K562 (cell line): ENCODE measurements at regions not wholly inside any gene's neighbourhood (a gene's known extent, or its start where the extent isn't known, plus 50 kb on each side); places are given as distances from the start of the nearest gene placed in this dataset.

Source experiments
- ATAC-seq: fragments of 200-7000 bp; cut with Tn5 transposase; 3 replicates; pipeline ENCODE4 v1.9.1; 2020; ENCODE audit warnings: moderate library complexity
- BruUV-seq: library from RNA; stranded (reverse); fragments of 400-500 nt; replicated peaks from 2 replicates; lab custom pipeline; 2021; lab: Mats Ljungman, UMichigan
- CTCF ChIA-PET: fragments of 300-600 bp; formaldehyde crosslinking; extraction: SDS; loops from one replicate; lab custom pipeline; 2021; ENCODE audit warnings: low intra/inter-chr PET ratio; lab: Yijun Ruan, JAX
- POLR2A ChIA-PET: fragments of 300-600, 350-650 bp; sonication (Branson Sonifier 250); formaldehyde crosslinking; extraction: SDS; loops from one replicate; lab custom pipeline; 2021; ENCODE audit warnings: antibody characterized with exemption, inconsistent platforms; lab: Yijun Ruan, JAX
- DNase-seq, 4 experiments: peaks; one replicate each; pipeline versions ENCODE4 v3.0.0 to v3.0.0-alpha.2; 2011 to 2018; ENCODE audit warnings: low spot score in 3 of 4, mixed read lengths in 3 of 4; ENCODE audit errors: extremely low read depth in 1 of 4
- FAIRE-seq: peaks from 2 replicates; lab custom pipeline; 2011; peaks lifted over from hg19 to GRCh38; lab: Jason Lieb, UNC
- H2AFZ ChIP-seq: 2 replicates; pipeline ENCODE4 v1.6.0; 2011; ENCODE audit warnings: low read depth, low read length, control low read depth, inconsistent platforms
- H3K27ac ChIP-seq: fragments of 200-600 bp; 3 replicates; pipeline ENCODE4 v1.8.0; 2011; ENCODE audit warnings: low read depth, mild to moderate bottlenecking, control low read depth, inconsistent platforms, low read length, moderate library complexity, mixed read lengths; ENCODE audit errors: extremely low read depth
- H3K27me3 ChIP-seq, 2 experiments: fragments of 300-600 bp in 1 of 2; 2 replicates in 1 of 2; 3 replicates in 1 of 2; pipeline versions ENCODE4 v1.6.0 to v1.8.0; 2011; ENCODE audit warnings: inconsistent platforms in 2 of 2, low read length in 2 of 2, mild to moderate bottlenecking in 1 of 2, mixed read lengths in 1 of 2, moderate library complexity in 1 of 2; ENCODE audit not compliant: control insufficient read depth in 2 of 2, insufficient read depth in 2 of 2
- H3K36me3 ChIP-seq: fragments of 300-600 bp; 3 replicates; pipeline ENCODE4 v1.8.0; 2011; ENCODE audit warnings: mild to moderate bottlenecking, low read length, inconsistent platforms; ENCODE audit not compliant: control insufficient read depth, insufficient read depth
- H3K4me1 ChIP-seq, 2 experiments: fragments of 200-600 bp in 1 of 2; replicated peaks in 1 of 2; 2 replicates in 1 of 2; 3 replicates in 1 of 2; pipeline versions ENCODE4 v1.5.1 to v1.8.0; 2011; ENCODE audit warnings: inconsistent platforms in 2 of 2, low read length in 2 of 2, mild to moderate bottlenecking in 1 of 2, mixed read lengths in 1 of 2, moderate library complexity in 1 of 2; ENCODE audit not compliant: control insufficient read depth in 2 of 2, insufficient read depth in 2 of 2
- H3K4me2 ChIP-seq: 2 replicates; pipeline ENCODE4 v1.6.1; 2011; ENCODE audit warnings: low read length, control low read depth, inconsistent platforms, mixed read lengths; ENCODE audit not compliant: insufficient read depth
- H3K4me3 ChIP-seq: fragments of 200-600 bp; sonication (generic), shearing (Covaris generic); 2 replicates; pipeline ENCODE4 v1.5.1; 2016; ENCODE audit warnings: control low read depth, inconsistent platforms
- H3K79me2 ChIP-seq: fragments of 200-600 bp; 3 replicates; pipeline ENCODE4 v1.8.0; 2011; ENCODE audit warnings: low read length, inconsistent platforms; ENCODE audit not compliant: control insufficient read depth, insufficient read depth
- H3K9ac ChIP-seq, 2 experiments: 2 replicates each; pipeline versions ENCODE4 v1.6.0 to v1.6.1; 2011; ENCODE audit warnings: low read depth in 2 of 2, low read length in 2 of 2, control low read depth in 1 of 2, inconsistent platforms in 1 of 2, mild to moderate bottlenecking in 1 of 2, mixed read lengths in 1 of 2; ENCODE audit not compliant: insufficient read depth in 1 of 2
- H3K9me1 ChIP-seq: one replicate; pipeline ENCODE4 v1.6.0; 2011; ENCODE audit warnings: inconsistent platforms, mild to moderate bottlenecking, low read length, moderate library complexity; ENCODE audit not compliant: control insufficient read depth, insufficient read depth
- H3K9me3 ChIP-seq: replicated peaks from 2 replicates; pipeline ENCODE4 v1.5.1; 2011; ENCODE audit warnings: low read depth, low read length, inconsistent platforms; ENCODE audit not compliant: control insufficient read depth, insufficient read depth
- H4K20me1 ChIP-seq: replicated peaks from 2 replicates; pipeline ENCODE4 v1.6.1; 2011; ENCODE audit warnings: low read length, inconsistent platforms, mixed read lengths; ENCODE audit not compliant: control insufficient read depth, insufficient read depth
- C11orf30 ChIP-seq: fragments of 450-650 bp; IDR thresholded peaks from 2 replicates; pipeline ENCODE4 v1.6.1; 2016; ENCODE audit warnings: low read depth, mild to moderate bottlenecking
- DLX4 ChIP-seq: fragments of 250-450 bp; sonication (Bioruptor Pico); IDR thresholded peaks from 2 replicates; pipeline ENCODE4 v1.6.1; 2021; ENCODE audit warnings: mild to moderate bottlenecking
- E4F1 ChIP-seq: fragments of 250-450 bp; sonication (Bioruptor Pico); IDR thresholded peaks from 2 replicates; pipeline ENCODE4 v1.5.0; 2021; ENCODE audit warnings: mild to moderate bottlenecking, borderline replicate concordance
- PHTF2 ChIP-seq: fragments of 250-450 bp; sonication (Bioruptor Pico); IDR thresholded peaks from 2 replicates; pipeline ENCODE4 v1.5.0; 2021; ENCODE audit warnings: mild to moderate bottlenecking
- POLR3A ChIP-seq: IDR thresholded peaks from 2 replicates; pipeline ENCODE4 v1.6.1; 2011; ENCODE audit warnings: borderline replicate concordance, mild to moderate bottlenecking, moderate library complexity; ENCODE audit not compliant: insufficient read length, insufficient read depth; ENCODE audit errors: extremely low read depth
- RBM34 ChIP-seq: fragments of 200-400 bp; formaldehyde crosslinking; IDR thresholded peaks from 2 replicates; pipeline ENCODE4 v1.6.1; 2018; ENCODE audit warnings: low read length, borderline replicate concordance; ENCODE audit not compliant: insufficient read depth
- STAG1 ChIP-seq: sonication (generic); formaldehyde crosslinking; IDR thresholded peaks from 2 replicates; pipeline ENCODE4 v1.5.0; 2020; ENCODE audit warnings: missing genetic modification reagents, borderline replicate concordance
- TAF1 ChIP-seq: IDR thresholded peaks from 2 replicates; pipeline ENCODE4 v1.6.1; 2011; ENCODE audit warnings: mild to moderate bottlenecking, low read length, moderate library complexity; ENCODE audit not compliant: insufficient read depth, control insufficient read depth, severe bottlenecking; ENCODE audit errors: extremely low read depth
- ZNF583 ChIP-seq: fragments of 250-450 bp; sonication (Bioruptor Pico); IDR thresholded peaks from 2 replicates; pipeline ENCODE4 v1.4.0; 2020
- WGBS: fragments of 100-300 bp; shearing (Covaris generic); methylation state at CpG from one replicate; pipeline ENCODE4 v1.1.6; 2016; ENCODE audit warnings: low coverage, mixed read lengths; ENCODE audit not compliant: insufficient coverage; ENCODE audit errors: missing lambda C conversion rate; 5-methylcytosine and 5-hydroxymethylcytosine counted together
- in situ Hi-C: fragments of 300-500 bp; cut with MboI; formaldehyde crosslinking; loops from 4 replicates; pipeline ENCODE4 v1.15.0; 2018; ENCODE audit warnings: inconsistent platforms, mixed read lengths
- intact Hi-C: fragments of 100-400 bp; cut with micrococcal nuclease; formaldehyde crosslinking; loops from 2 replicates; pipeline ENCODE4 v1.14.2; 2022
- TF ChIP-seq, protein P1 (sequence below): fragments of 250-450 bp; sonication (Bioruptor Pico); IDR thresholded peaks from 2 replicates; pipeline ENCODE4 v1.4.0; 2020

DNA sequence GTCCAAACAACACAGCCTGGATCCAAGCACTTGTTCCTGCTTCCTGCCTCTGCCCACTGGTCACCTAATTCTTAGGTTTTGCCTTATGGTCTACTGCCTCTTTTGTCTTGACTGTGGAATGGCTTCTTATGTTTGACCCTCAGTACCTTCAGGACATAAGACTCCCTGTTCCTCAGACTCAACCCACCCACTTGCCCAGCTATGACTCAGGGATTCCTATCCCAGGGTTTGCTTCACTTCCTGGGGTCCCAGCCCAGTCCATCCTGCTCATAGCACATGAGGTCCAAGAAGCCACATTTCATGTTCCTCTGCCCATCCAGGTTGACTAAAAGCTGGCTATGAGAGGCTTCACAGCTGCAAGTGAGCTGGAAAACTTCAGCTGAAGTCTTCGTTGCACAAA lies 320.9 kb upstream of the CDH5 start:
- intact Hi-C loops (no loop called here), in situ Hi-C loops (no loop called here)
- H2AFZ ChIP-seq, result no peak overlapping the region
- no peaks in the 10 kb centered on the region for H3K9me3 ChIP-seq
- no peak for TF ChIP-seq ZNF583 (CRISPR knock-in tag)
- no peak for TF ChIP-seq C11orf30
- TF ChIP-seq, protein P1, sequence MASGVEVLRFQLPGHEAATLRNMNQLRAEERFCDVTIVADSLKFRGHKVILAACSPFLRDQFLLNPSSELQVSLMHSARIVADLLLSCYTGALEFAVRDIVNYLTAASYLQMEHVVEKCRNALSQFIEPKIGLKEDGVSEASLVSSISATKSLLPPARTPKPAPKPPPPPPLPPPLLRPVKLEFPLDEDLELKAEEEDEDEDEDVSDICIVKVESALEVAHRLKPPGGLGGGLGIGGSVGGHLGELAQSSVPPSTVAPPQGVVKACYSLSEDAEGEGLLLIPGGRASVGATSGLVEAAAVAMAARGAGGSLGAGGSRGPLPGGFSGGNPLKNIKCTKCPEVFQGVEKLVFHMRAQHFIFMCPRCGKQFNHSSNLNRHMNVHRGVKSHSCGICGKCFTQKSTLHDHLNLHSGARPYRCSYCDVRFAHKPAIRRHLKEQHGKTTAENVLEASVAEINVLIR (CRISPR knock-in tag), result no peak
- WGBS, result 0% methylated on average over 1 of the region's 1 CpG
- H3K27me3 ChIP-seq, result no peaks in the 10 kb centered on the region
- no peaks in the 10 kb centered on the region; the same call in 1 of the 2 replicates for H4K20me1 ChIP-seq
- H3K4me3 ChIP-seq, result no peak overlapping the region
- H3K4me2 ChIP-seq, result no peak overlapping the region
- no peaks in the 10 kb centered on the region for H3K4me1 ChIP-seq
- BruUV-seq, result no TSS peak
- no peak for DNase-seq
- CTCF ChIA-PET, result no interaction called here
- no peaks in the 10 kb centered on the region for H3K79me2 ChIP-seq
- no peak for ATAC-seq
- no peaks in the 10 kb centered on the region for H3K36me3 ChIP-seq
- POLR2A ChIA-PET, result no interaction called here
- no peak overlapping the region for H3K27ac ChIP-seq
- no peak for FAIRE-seq
- H3K9me1 ChIP-seq, result no peaks in the 10 kb centered on the region
- no peak overlapping the region for H3K9ac ChIP-seq

GRCh38 chr16:66044556-66044955 lies 321.9 kb upstream of the CDH5 start:
- 0% methylated on average over 2 of the region's 2 CpGs for WGBS
- POLR2A ChIA-PET, result no interaction called here
- FAIRE-seq, result no peak
- TF ChIP-seq E4F1 (CRISPR knock-in tag) (no peak), POLR3A (no peak), STAG1 (CRISPR knock-in tag) (no peak), RBM34 (no peak), PHTF2 (CRISPR knock-in tag) (no peak), TAF1 (no peak), DLX4 (CRISPR knock-in tag) (no peak)

More at GRCh38 chr16:66044556-66044955, 321.9 kb upstream of the CDH5 start:
- DNase-seq (no peak), ATAC-seq (no peak)
- no peaks in the 10 kb centered on the region for H4K20me1 ChIP-seq
- H3K27ac ChIP-seq, result no peak overlapping the region
- no peaks in the 10 kb centered on the region for H3K36me3 ChIP-seq
- H3K9ac ChIP-seq, result no peak overlapping the region
- CTCF ChIA-PET, result no interaction called here
- in situ Hi-C loops (no loop called here), intact Hi-C loops (no loop called here)
- BruUV-seq, result no TSS peak
- no peak overlapping the region for H3K4me2 ChIP-seq
- no peak overlapping the region for H2AFZ ChIP-seq
- H3K9me3 ChIP-seq, result no peaks in the 10 kb centered on the region
- no peaks in the 10 kb centered on the region for H3K79me2 ChIP-seq
- no peaks in the 10 kb centered on the region for H3K9me1 ChIP-seq
- H3K27me3 ChIP-seq, result no peaks in the 10 kb centered on the region
- no peaks in the 10 kb centered on the region for H3K4me1 ChIP-seq
- no peak overlapping the region for H3K4me3 ChIP-seq
